Kidney (tissue), 13 donors: ENCODE measurements at regions not wholly inside any gene's neighbourhood (a gene's known extent, or its start where the extent isn't known, plus 50 kb on each side); places are given as distances from the start of the nearest gene placed in this dataset.
A peak's percentile ranks its signal among the peaks of the same experiment; 100 is the strongest.

Source experiments
- DNase-seq, 5 donors: peaks; one replicate each; pipeline ENCODE4 v3.0.0-alpha.2; 2013 to 2020
- FAIRE-seq: peaks from 2 replicates; lab custom pipeline; 2012; peaks lifted over from hg19 to GRCh38; lab: Jason Lieb, UNC
- H3K27ac ChIP-seq, 2 donors: one replicate each; pipeline ENCODE4 v1.7.0; 2013; ENCODE audit warnings: low read depth in 2 of 2, low read length in 2 of 2, inconsistent platforms in 1 of 2
- H3K27me3 ChIP-seq: one replicate; pipeline ENCODE4 v1.7.1; 2013; ENCODE audit warnings: low read length, inconsistent platforms; ENCODE audit not compliant: control insufficient read depth, insufficient read depth
- H3K36me3 ChIP-seq, 3 donors: one replicate each; pipeline versions ENCODE4 v1.7.0 to v1.7.1; 2013; ENCODE audit warnings: low read length in 3 of 3, control low read depth in 1 of 3, inconsistent platforms in 1 of 3; ENCODE audit not compliant: insufficient read depth in 3 of 3, control insufficient read depth in 2 of 3
- H3K4me1 ChIP-seq, 3 donors: one replicate each; pipeline versions ENCODE4 v1.7.0 to v1.7.1; 2013; ENCODE audit warnings: low read length in 3 of 3, inconsistent platforms in 1 of 3, low read depth in 1 of 3; ENCODE audit not compliant: control insufficient read depth in 2 of 3, insufficient read depth in 2 of 3
- H3K4me3 ChIP-seq, 3 donors: one replicate each; pipeline versions ENCODE4 v1.7.0 to v1.8.1; 2013; ENCODE audit warnings: low read length in 3 of 3, control low read depth in 1 of 3, inconsistent platforms in 1 of 3
- H3K9ac ChIP-seq, 3 donors: one replicate each; pipeline versions ENCODE4 v1.7.0 to v1.7.1; 2013; ENCODE audit warnings: low read length in 3 of 3, control low read depth in 1 of 3, inconsistent platforms in 1 of 3
- H3K9me3 ChIP-seq, 3 donors: one replicate each; pipeline versions ENCODE4 v1.7.0 to v1.7.1; 2013; ENCODE audit warnings: low read length in 3 of 3, control low read depth in 1 of 3, inconsistent platforms in 1 of 3; ENCODE audit not compliant: control insufficient read depth in 2 of 3, insufficient read depth in 1 of 3
- CTCF ChIP-seq: IDR thresholded peaks from 3 replicates; pipeline ENCODE4 v1.5.1; 2012; ENCODE audit warnings: mild to moderate bottlenecking, moderate library complexity, borderline replicate concordance; ENCODE audit not compliant: insufficient read depth; ENCODE audit errors: extremely low read depth
- intact Hi-C: fragments of 100-400 bp; cut with DNase I; formaldehyde crosslinking; loops from one replicate; pipeline ENCODE4 v1.11.1; 2022
- donor health status: control.
- donor health status: control.
- donor health status: control.
- donor health status: control.
- donor health status: control.
- donor health status: DM: yes; HTN: yes; CAD: no.
- donor health status: Normal renal cell carcinoma (clear cell type).

DNA sequence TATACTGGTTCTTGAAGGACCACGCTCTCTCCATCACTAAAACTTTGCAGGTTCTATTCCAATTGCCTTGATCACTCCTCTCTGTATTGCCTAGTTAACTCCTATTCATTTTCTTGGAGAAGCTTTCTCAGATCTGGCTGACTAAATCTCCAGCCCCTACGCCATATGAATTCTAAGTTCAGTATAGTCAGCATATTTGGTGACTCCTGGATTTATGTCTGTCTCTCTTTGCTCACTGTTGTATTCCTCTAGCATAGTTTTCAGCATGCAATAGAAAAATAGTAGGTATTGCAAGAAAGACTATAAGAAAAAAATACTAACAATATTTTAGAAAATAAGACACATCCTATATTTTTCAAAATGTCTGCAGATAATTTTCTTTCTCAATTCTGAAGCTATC lies 579.7 kb downstream of the CDH11 start:
- DNase-seq, result no peak
- H3K4me1 ChIP-seq, result no peaks in the 10 kb centered on the region
- H3K4me3 ChIP-seq, result no peak overlapping the region
- no peaks in the 10 kb centered on the region for H3K36me3 ChIP-seq
- intact Hi-C loops, result no loop called here
- H3K9me3 ChIP-seq, result no peaks in the 10 kb centered on the region
- H3K27me3 ChIP-seq, result no peaks in the 10 kb centered on the region
- H3K27ac ChIP-seq, result no peak overlapping the region
- H3K9ac ChIP-seq, result no peak overlapping the region
- no peak for TF ChIP-seq CTCF
- no peak for FAIRE-seq

GRCh38 chr16:64541621-64542020 lies 580.2 kb downstream of the CDH11 start:
- TF ChIP-seq CTCF, result no peak
- H3K9me3 ChIP-seq, result no peaks in the 10 kb centered on the region
- intact Hi-C loops, result no loop called here
- DNase-seq, result peak in 1 of 5 donors; percentile 34
- H3K9ac ChIP-seq, result no peak overlapping the region
- H3K4me1 ChIP-seq, result no peaks in the 10 kb centered on the region
- no peak for FAIRE-seq
- H3K27ac ChIP-seq, result no peak overlapping the region
- H3K36me3 ChIP-seq, result no peaks in the 10 kb centered on the region
- no peak overlapping the region for H3K4me3 ChIP-seq
- no peaks in the 10 kb centered on the region for H3K27me3 ChIP-seq

- H3K36me3 ChIP-seq, result no peaks in the 10 kb centered on the region
- no peaks in the 10 kb centered on the region for H3K9me3 ChIP-seq
- FAIRE-seq (no peak), DNase-seq (no peak)
- TF ChIP-seq CTCF, result no peak
- no peaks in the 10 kb centered on the region for H3K4me1 ChIP-seq
- H3K27ac ChIP-seq, result no peak overlapping the region
- H3K27me3 ChIP-seq, result no peaks in the 10 kb centered on the region
- intact Hi-C loops, result no loop called here
- no peak overlapping the region for H3K9ac ChIP-seq
- H3K4me3 ChIP-seq, result no peak overlapping the region
Observed at GRCh38 chr16:64540434-64540833, 581.4 kb downstream of the CDH11 start.

- no peak for TF ChIP-seq CTCF
- intact Hi-C loops, result no loop called here
- Histone ChIP-seq H3K27me3 (no peaks in the 10 kb centered on the region), H3K36me3 (no peaks in the 10 kb centered on the region), H3K27ac (no peak overlapping the region), H3K9me3 (no peaks in the 10 kb centered on the region), H3K4me3 (no peak overlapping the region), H3K4me1 (no peaks in the 10 kb centered on the region), H3K9ac (no peak overlapping the region)
- FAIRE-seq, result no peak
- DNase-seq, result no peak
Observed at GRCh38 chr16:64539811-64540371, 582.0 kb downstream of the CDH11 start.
